Anterior cingulate cortex (tissue), 58 donors: ENCODE measurements at regions not wholly inside any gene's neighbourhood (a gene's known extent, or its start where the extent isn't known, plus 50 kb on each side); places are given as distances from the start of the nearest gene placed in this dataset.
"Not testable (repeated sequence)": the region's sequence is repeated elsewhere in the genome, so short reads cannot be mapped to it uniquely, and the experiment has no call there.

ENCODE experiments used
- DNase-seq, 58 donors: peaks; one replicate each; lab custom pipeline; 2025; lab: John Stamatoyannopoulos, UW

GRCh38 chr1:185681034-185681633 is 53.1 kb upstream of the HMCN1 start:
- peak in 2 of 58 donors; percentile 20 to 37 for DNase-seq

DNA sequence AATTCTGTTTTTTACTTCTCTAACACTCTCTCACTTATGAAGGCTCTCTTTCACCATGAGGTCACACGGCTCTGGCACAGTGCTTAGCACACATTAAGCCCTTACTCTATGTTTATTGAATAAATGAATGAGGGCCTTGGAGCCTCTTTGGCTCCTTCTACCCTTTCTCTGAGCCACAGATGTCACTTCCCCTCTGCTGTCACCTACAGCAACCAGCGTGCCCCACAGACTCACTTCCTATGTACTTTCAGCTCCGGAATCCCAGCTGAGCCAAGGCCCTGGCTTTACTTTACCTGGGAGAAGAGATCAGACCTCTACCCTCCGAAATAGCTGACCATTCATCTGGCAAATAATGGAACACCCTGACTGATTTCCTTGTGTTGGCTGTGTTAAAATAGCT is 53.7 kb upstream of the HMCN1 start:
- DNase-seq: no peak

DNA sequence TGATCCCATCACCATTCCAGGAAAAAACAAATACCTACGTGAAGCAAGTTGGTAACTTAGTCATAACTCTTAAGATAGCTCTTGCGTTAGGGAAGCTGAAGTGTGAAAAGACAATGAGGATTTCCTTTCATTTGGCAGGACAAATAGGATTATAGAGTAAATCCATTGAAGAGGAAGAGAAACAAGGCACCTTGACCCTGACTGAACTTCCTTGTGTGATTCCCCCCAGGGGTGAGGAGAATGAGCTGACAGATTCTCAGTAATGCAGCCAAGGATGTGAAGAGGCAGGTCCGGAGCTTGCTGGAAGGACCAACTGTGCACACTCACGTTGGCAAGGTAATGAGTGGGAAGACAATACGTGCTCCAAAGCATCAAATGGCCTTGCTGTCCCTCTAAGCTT is 55.0 kb upstream of the HMCN1 start:
- DNase-seq: no peak

DNA sequence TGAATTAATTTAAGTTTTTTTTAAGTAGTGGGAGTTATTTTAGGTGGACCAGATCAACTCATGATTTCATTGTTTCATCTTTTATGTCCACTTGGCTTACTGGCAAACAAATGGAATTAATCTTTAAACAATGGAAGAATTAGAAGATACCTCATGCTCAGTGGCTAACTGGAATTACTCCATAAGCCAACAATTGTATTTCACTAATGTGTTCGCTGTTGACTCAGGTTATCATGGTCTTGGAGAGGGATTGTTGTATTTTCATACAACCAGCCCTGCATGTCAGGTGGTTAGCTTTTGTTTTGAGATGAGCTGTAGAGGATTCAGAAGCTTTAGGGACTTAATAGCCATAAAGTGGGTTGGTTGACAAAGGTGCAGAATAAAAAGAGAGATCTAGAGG is 57.2 kb upstream of the HMCN1 start:
- no peak for DNase-seq

DNA sequence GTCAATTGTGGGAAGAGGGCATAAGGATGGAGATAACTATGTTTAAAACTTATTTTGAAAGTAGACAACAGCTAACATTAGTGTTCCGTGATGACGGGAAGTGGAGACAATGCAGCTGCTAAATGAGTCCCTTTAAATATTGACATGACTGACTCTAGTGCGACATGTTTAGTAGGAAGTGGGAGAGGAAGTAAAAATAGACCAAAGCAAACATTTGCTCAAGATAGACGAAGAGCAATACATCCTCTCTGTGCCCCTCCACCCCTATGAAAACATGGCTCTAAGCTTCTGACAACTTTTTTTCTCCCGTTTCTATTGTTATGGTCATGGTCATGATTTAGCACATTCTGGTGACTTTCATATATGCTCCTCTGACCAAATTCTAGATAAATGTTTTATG is 60.0 kb upstream of the HMCN1 start:
- peak in 1 of 58 donors; percentile 17 for DNase-seq

GRCh38 chr1:185672719-185673360 is 61.4 kb upstream of the HMCN1 start:
- DNase-seq: no peak

- DNase-seq: peak in 4 of 58 donors; percentile 3 to 14 (median 10)
Measured at GRCh38 chr1:185670187-185670627, 64.0 kb upstream of the HMCN1 start.

DNA sequence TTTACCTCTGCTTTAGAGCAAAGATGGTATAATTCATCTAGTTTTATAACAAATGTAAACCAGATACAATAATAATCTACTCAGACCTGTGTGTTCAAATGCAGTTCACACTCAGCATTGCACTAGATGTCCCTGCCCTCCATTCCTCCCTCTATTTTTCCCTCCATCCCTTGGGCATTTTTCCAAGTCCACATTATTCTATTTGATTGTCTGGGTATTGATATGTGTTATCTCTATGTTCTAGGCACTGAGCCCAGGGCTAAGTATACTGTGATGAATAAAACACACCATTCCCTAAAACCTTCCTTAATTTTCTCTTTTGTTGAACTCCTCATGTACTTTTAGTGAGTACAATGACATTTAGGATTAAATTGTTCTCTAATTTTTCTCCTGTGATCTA is 66.2 kb upstream of the HMCN1 start:
- DNase-seq: no peak

DNA sequence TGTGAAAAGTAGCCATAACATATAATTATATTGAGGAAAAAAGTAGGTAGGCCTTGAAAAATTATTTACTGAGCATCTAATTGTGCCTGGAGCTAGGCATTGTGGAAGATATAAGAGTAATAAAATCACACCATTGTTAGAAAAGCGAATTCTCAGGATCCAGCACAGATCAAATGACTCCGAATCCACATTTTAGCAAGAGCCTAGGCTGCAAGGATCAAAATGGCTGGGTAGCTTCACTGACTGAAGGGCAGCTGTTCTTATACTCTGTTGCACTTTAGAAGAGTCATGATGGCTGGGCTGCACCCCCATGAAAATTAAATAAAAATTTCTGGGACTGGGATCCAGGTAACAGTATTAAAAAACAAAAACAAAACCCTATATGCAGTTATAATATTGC is 67.6 kb upstream of the HMCN1 start:
- no peak for DNase-seq

DNA sequence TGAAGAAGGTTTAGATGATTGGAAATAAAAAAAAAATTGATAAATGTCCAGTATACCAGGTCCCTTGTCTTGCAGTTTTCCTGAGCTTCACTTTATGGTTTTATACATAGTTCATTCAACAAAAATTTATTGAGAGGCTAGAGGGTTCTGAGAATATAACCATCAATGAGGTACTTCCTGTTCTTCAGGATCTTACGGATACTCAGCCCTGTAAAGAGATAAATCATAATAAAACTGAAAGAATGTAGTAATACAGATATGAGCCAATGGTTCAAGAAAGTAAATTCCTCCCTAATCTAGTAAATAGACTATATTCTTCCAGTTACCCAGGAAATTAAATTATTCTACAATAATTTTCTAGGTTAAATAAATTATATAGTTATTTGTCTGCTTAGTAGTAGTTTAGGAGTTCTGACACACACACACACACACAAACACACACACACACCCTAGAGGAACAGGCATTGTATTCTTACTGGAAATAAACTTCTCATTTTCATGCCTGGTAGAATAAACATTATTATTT is 70.4 kb upstream of the HMCN1 start:
- no peak for DNase-seq

GRCh38 chr1:185663332-185663731 is 70.9 kb upstream of the HMCN1 start:
- no peak for DNase-seq

- no peak for DNase-seq
Measured at GRCh38 chr1:185661971-185662370, 72.2 kb upstream of the HMCN1 start.

- DNase-seq: no peak
Measured at GRCh38 chr1:185656663-185657062, 77.5 kb upstream of the HMCN1 start.

DNA sequence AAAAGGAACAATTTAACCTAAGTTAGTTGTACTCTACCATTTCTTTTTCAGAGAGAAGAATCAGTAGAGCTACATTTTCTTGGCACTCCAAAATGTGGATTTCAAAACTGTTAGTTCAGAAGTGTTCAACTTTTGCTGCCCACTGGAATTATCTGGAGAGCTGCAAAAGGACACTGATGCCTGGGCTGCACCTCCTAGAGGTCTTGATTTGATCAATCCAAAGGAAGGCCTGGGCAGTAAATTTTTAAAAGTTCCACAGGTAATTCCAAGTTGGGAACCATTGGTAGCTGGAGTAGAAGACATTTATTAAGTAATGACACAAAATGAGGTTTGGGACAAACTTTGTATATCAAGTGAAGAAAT is 79.3 kb upstream of the HMCN1 start:
- DNase-seq: no peak

DNA sequence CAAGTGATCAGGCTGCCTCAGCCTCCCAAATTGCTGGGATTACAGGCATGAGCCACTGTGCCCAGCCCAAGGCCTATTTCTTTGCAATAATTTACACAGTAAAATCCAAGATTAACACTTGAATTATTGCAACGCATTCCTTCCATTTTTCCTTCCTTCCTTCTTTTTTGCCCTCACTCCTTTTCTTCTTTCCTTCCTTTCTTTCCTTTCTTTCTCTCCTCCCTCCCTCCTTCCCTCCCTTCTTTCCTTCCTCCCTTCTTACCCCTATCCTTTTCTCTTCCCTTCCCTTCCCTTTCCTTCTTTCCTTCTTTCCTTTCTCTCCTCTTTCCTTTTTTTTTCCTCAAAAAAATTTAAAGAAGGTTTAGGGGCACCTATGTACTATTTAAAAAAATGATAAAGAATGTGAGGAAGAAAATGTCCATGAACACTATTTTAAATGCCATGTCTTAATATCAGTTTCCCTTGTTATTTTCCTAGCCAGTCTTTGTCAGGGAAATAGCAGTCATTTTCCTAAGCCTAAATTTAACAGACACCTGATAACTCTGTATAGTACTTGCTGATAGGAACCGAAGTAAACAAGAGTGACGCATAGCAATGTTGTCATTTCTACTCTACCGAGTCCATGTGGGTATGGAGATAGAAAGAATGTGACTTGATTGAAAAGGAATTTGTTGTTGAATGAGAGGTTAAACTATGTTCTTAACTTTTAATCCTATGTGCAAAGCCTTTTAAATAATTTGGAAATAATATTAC is 79.8 kb upstream of the HMCN1 start:
- DNase-seq: no peak

DNA sequence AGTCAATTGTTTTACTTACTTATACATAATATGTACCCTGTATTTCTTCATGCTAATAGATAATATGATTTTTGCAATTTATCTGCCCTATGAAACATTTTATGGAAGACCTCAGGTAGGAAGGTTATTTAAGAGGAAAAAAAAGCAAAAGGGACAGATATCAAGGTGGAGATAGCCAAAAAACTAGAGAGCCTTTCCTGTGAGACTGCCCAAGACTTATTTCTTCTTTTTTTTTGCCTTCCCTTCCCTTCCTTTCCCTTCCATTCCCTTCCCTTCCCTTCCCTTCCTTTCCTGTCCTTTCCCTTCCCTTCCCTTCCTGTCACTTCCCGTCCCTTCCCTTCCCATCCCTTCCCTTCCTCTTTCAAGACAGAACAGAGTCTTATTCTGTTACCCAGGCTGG is 80.6 kb upstream of the HMCN1 start:
- DNase-seq: no peak

- no peak for DNase-seq
Measured at GRCh38 chr1:185652348-185652747, 81.8 kb upstream of the HMCN1 start.

- no peak for DNase-seq
Measured at GRCh38 chr1:185650602-185651230, 83.5 kb upstream of the HMCN1 start.

GRCh38 chr1:185648858-185649589 is 85.2 kb upstream of the HMCN1 start:
- DNase-seq: no peak

- DNase-seq: not testable (repeated sequence)
Measured at GRCh38 chr1:185647597-185648267, 86.5 kb upstream of the HMCN1 start.
